ENCODE measurements at regions not wholly inside any gene's neighbourhood (a gene's known extent, or its start where the extent isn't known, plus 50 kb on each side); places are given as distances from the start of the nearest gene placed in this dataset.

GRCh38 chr4:180942367-180942916 lies 1300.8 kb upstream of the TENM3 start:
- DNase-seq: no peak
- Histone ChIP-seq H3K4me3 (no peak overlapping the region), H3K27me3 (no peaks in the 10 kb centered on the region), H3K27ac (no peak overlapping the region), H3K4me1 (no peaks in the 10 kb centered on the region), H3K36me3 (replicated peaks in 1 of 2; ENCODE audit: insufficient read depth in 1 of 2, low read depth in 2 of 2) (no peaks in the 10 kb centered on the region), H3K9me3 (no peaks in the 10 kb centered on the region)
- ATAC-seq: no peak
- TF ChIP-seq, protein P1, sequence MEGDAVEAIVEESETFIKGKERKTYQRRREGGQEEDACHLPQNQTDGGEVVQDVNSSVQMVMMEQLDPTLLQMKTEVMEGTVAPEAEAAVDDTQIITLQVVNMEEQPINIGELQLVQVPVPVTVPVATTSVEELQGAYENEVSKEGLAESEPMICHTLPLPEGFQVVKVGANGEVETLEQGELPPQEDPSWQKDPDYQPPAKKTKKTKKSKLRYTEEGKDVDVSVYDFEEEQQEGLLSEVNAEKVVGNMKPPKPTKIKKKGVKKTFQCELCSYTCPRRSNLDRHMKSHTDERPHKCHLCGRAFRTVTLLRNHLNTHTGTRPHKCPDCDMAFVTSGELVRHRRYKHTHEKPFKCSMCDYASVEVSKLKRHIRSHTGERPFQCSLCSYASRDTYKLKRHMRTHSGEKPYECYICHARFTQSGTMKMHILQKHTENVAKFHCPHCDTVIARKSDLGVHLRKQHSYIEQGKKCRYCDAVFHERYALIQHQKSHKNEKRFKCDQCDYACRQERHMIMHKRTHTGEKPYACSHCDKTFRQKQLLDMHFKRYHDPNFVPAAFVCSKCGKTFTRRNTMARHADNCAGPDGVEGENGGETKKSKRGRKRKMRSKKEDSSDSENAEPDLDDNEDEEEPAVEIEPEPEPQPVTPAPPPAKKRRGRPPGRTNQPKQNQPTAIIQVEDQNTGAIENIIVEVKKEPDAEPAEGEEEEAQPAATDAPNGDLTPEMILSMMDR (IDR thresholded peaks at IDR 0.05): no peak
- TF ChIP-seq POLR2A (IDR thresholded peaks at IDR 0.05): no peak
- WGBS, 2 donors: 65 to 69% methylated on average over 5 of the region's 5 CpGs
- intact Hi-C loops (cut with DNase I): no loop called here

DNA sequence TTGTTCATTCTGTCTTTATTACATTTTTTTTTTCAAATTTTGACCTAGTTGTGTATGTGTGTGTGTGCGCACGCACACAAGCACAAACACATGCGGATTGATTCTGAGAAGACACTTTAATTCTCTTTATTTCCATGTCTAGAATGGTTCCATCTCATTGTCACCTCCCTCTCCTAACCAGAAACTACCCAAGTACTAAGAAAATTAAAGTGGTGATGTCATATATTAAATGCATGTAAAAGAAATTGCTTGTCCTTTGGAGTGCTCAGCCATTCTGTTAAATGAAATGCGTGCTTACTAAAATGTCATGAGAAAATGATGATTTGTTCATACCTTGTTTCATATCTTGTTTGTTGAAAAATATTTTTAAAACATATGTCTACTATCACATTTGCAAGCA lies 1297.0 kb upstream of the TENM3 start:
- ATAC-seq (no peak), DNase-seq (no peak)
- Histone ChIP-seq H3K27me3 (no peaks in the 10 kb centered on the region), H3K9me3 (no peaks in the 10 kb centered on the region), H3K4me3 (no peak overlapping the region), H3K4me1 (no peaks in the 10 kb centered on the region), H3K36me3 (replicated peaks in 1 of 2; ENCODE audit: insufficient read depth in 1 of 2, low read depth in 2 of 2) (no peaks in the 10 kb centered on the region), H3K27ac (no peak overlapping the region)
- intact Hi-C loops (cut with DNase I): no loop called here
- no peak for TF ChIP-seq POLR2A (IDR thresholded peaks at IDR 0.05)
- TF ChIP-seq, protein P1 (IDR thresholded peaks at IDR 0.05): no peak
- WGBS, 2 donors: 85 to 87% methylated on average over 4 of the region's 4 CpGs

- Histone ChIP-seq H3K27ac (no peak overlapping the region), H3K9me3 (no peaks in the 10 kb centered on the region), H3K27me3 (no peaks in the 10 kb centered on the region), H3K4me1 (no peaks in the 10 kb centered on the region), H3K4me3 (no peak overlapping the region), H3K36me3 (replicated peaks in 1 of 2; ENCODE audit: insufficient read depth in 1 of 2, low read depth in 2 of 2) (no peaks in the 10 kb centered on the region)
- WGBS, 2 donors: 37 to 38% methylated on average over 5 of the region's 5 CpGs
- no peak for ATAC-seq
- TF ChIP-seq POLR2A (IDR thresholded peaks at IDR 0.05): no peak
- TF ChIP-seq, protein P1 (IDR thresholded peaks at IDR 0.05): no peak
- DNase-seq: no peak
- intact Hi-C loops (cut with DNase I): no loop called here
Measured at GRCh38 chr4:180947425-180947824, 1295.8 kb upstream of the TENM3 start.

DNA sequence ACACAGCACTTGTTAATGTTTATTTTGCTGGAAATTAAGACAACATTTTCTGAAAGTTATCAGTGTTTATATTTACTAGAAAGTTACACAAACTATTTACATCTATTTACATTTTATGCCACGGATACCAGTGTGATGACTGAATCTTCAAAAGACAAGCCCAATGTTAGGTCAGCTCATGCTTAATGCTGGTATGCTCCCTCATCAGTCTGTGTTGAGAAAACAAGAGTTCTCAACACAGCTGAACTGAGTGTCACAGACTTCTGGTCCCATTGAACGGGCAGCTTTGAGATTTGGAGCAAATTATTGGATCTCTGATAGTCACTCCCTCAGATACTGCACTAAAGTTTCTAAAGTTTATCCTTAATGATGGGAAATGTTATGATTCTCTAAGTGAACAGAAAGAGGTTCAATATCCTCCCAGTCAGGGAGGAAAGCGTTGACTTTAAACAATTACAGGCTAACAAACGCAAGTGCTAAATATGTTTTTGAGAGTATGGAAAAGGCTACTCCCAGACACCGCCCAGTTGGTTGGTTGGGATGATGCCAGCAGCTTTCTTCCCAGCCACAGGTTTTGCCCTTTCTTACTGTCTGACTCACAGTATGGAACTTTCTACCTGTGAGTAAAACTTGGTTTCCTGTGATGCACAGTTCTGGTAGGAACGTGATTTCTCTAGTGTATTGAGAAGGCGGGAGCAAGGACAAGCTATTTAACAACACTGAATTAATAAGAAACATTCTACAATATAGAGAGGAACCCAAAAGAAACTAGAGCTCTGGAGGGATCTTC lies 1293.6 kb upstream of the TENM3 start:
- Histone ChIP-seq H3K9me3 (no peaks in the 10 kb centered on the region), H3K4me1 (no peaks in the 10 kb centered on the region), H3K27me3 (no peaks in the 10 kb centered on the region), H3K27ac (no peak overlapping the region), H3K4me3 (no peak overlapping the region), H3K36me3 (replicated peaks in 1 of 2; ENCODE audit: insufficient read depth in 1 of 2, low read depth in 2 of 2) (no peaks in the 10 kb centered on the region)
- 67 to 76% methylated on average over 7 of the region's 7 CpGs for WGBS, 2 donors
- ATAC-seq: no peak
- no peak for DNase-seq
- TF ChIP-seq, protein P1 (IDR thresholded peaks at IDR 0.05): no peak
- TF ChIP-seq POLR2A (IDR thresholded peaks at IDR 0.05): no peak
- intact Hi-C loops (cut with DNase I): no loop called here

DNA sequence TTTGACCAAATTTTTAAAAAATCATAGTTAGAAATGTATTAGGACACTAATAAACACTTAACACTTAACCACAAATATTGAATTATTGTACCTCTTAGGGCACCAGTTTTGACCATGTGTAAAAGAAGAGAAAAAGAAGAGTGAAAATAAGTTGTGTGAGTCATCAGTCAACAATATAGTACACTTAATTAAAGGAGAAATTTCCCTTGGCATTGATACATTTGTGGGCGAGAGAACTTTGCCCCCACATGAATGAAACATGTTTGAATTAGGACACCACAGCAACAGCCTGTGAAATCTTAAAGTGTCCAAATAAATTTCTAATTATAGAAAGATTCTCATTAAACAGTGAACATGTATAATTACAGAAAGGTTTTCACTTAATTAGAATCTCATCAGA lies 1292.8 kb upstream of the TENM3 start:
- no peak for ATAC-seq
- intact Hi-C loops (cut with DNase I): no loop called here
- TF ChIP-seq POLR2A (IDR thresholded peaks at IDR 0.05): no peak
- TF ChIP-seq, protein P1 (IDR thresholded peaks at IDR 0.05): no peak
- no peak overlapping the region for H3K27ac ChIP-seq
- no peak overlapping the region for H3K4me3 ChIP-seq
- no peaks in the 10 kb centered on the region for H3K9me3 ChIP-seq
- H3K36me3 ChIP-seq (replicated peaks in 1 of 2; ENCODE audit: insufficient read depth in 1 of 2, low read depth in 2 of 2): no peaks in the 10 kb centered on the region
- DNase-seq: no peak
- H3K4me1 ChIP-seq: no peaks in the 10 kb centered on the region
- no peaks in the 10 kb centered on the region for H3K27me3 ChIP-seq
- 44 to 60% methylated on average over 1 of the region's 1 CpG for WGBS, 2 donors
